HepG2 (cell line): ENCODE measurements at regions not wholly inside any gene's neighbourhood (a gene's known extent, or its start where the extent isn't known, plus 50 kb on each side); places are given as distances from the start of the nearest gene placed in this dataset.

Experiments used
- HMGXB4 ChIP-seq, 2 experiments: sonication (generic) in 1 of 2; formaldehyde crosslinking in 1 of 2; IDR thresholded peaks; 2 replicates each; pipeline versions ENCODE4 v1.4.0 to v1.6.1; 2018 to 2020; ENCODE audit warnings: missing genetic modification reagents in 2 of 2, borderline replicate concordance in 1 of 2, low read depth in 1 of 2, mild to moderate bottlenecking in 1 of 2, missing biosample characterization in 1 of 2
- HNRNPK ChIP-seq: fragments of 200-400 bp; formaldehyde crosslinking; IDR thresholded peaks from 2 replicates; pipeline ENCODE4 v1.6.1; 2018; ENCODE audit warnings: low read length, low read depth, moderate library complexity, mild to moderate bottlenecking; ENCODE audit not compliant: poor library complexity, severe bottlenecking
- KDM5B ChIP-seq: sonication (generic); formaldehyde crosslinking; IDR thresholded peaks from 2 replicates; pipeline ENCODE4 v1.4.0; 2020; ENCODE audit warnings: missing genetic modification reagents, mild to moderate bottlenecking, borderline replicate concordance
- NCOA2 ChIP-seq: sonication (generic); formaldehyde crosslinking; IDR thresholded peaks from 2 replicates; pipeline ENCODE4 v1.8.0; 2022; ENCODE audit warnings: inconsistent platforms
- PHB2 ChIP-seq: fragments of 450-650 bp; IDR thresholded peaks from 2 replicates; pipeline ENCODE4 v1.6.1; 2018; ENCODE audit not compliant: partially characterized antibody
- TFDP1 ChIP-seq: IDR thresholded peaks from 2 replicates; pipeline ENCODE4 v1.6.1; 2016; ENCODE audit warnings: missing compliant biosample characterization, missing genetic modification reagents, borderline replicate concordance
- ZFP90 ChIP-seq: sonication (generic); formaldehyde crosslinking; IDR thresholded peaks from 2 replicates; pipeline ENCODE4 v1.8.0; 2022; ENCODE audit warnings: missing genetic modification reagents, mild to moderate bottlenecking, inconsistent platforms, borderline replicate concordance
- ZNF564 ChIP-seq: sonication (generic); formaldehyde crosslinking; IDR thresholded peaks from 2 replicates; pipeline ENCODE4 v1.8.1; 2023; ENCODE audit warnings: mild to moderate bottlenecking, missing genetic modification reagents
- ZNF572 ChIP-seq: sonication (generic); formaldehyde crosslinking; IDR thresholded peaks from 2 replicates; pipeline ENCODE4 v1.5.1; 2020; ENCODE audit warnings: mild to moderate bottlenecking, missing genetic modification reagents
- ZNF788 ChIP-seq: sonication (generic); formaldehyde crosslinking; IDR thresholded peaks from 2 replicates; pipeline ENCODE4 v1.5.0; 2020; ENCODE audit warnings: mild to moderate bottlenecking, missing genetic modification reagents, borderline replicate concordance
- TF ChIP-seq, protein P1 (sequence below): sonication (generic); formaldehyde crosslinking; conservative IDR thresholded peaks from 2 replicates; pipeline ENCODE4 v1.8.0; 2022; ENCODE audit warnings: low read depth, missing genetic modification reagents
- TF ChIP-seq, protein P2 (sequence below): IDR thresholded peaks from 2 replicates; pipeline ENCODE4 v1.4.0; 2020; ENCODE audit warnings: mild to moderate bottlenecking, missing genetic modification reagents
- TF ChIP-seq, protein P3 (sequence below): sonication (generic); formaldehyde crosslinking; IDR thresholded peaks from 2 replicates; pipeline ENCODE4 v1.4.0; 2020; ENCODE audit warnings: missing genetic modification reagents

GRCh38 chr2:160994141-160995002 is 165.9 kb upstream of the TANK start (continued):
- TF ChIP-seq HMGXB4 (CRISPR knock-in tag; IDR thresholded peaks at IDR 0.05; ENCODE audit: borderline replicate concordance in 1 of 2, low read depth in 1 of 2) (peak in 1 of 2 experiments; percentile 58; a peak in 2 of 4 replicates), ZNF572 (CRISPR knock-in tag) (no peak), ZNF564 (CRISPR knock-in tag) (no peak), HNRNPK (no peak), PHB2 (no peak), NCOA2 (CRISPR knock-in tag) (peak; percentile 25; the same call in 1 of the 2 replicates), ZFP90 (CRISPR knock-in tag) (0 out of 2 replicates have a peak, but pooled peaks have one; percentile 55), KDM5B (CRISPR knock-in tag) (no peak), ZNF788 (CRISPR knock-in tag) (no peak), TFDP1 (no peak)
- TF ChIP-seq, protein P1, sequence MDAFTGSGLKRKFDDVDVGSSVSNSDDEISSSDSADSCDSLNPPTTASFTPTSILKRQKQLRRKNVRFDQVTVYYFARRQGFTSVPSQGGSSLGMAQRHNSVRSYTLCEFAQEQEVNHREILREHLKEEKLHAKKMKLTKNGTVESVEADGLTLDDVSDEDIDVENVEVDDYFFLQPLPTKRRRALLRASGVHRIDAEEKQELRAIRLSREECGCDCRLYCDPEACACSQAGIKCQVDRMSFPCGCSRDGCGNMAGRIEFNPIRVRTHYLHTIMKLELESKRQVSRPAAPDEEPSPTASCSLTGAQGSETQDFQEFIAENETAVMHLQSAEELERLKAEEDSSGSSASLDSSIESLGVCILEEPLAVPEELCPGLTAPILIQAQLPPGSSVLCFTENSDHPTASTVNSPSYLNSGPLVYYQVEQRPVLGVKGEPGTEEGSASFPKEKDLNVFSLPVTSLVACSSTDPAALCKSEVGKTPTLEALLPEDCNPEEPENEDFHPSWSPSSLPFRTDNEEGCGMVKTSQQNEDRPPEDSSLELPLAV (CRISPR knock-in tag): no peak
- TF ChIP-seq, protein P2, sequence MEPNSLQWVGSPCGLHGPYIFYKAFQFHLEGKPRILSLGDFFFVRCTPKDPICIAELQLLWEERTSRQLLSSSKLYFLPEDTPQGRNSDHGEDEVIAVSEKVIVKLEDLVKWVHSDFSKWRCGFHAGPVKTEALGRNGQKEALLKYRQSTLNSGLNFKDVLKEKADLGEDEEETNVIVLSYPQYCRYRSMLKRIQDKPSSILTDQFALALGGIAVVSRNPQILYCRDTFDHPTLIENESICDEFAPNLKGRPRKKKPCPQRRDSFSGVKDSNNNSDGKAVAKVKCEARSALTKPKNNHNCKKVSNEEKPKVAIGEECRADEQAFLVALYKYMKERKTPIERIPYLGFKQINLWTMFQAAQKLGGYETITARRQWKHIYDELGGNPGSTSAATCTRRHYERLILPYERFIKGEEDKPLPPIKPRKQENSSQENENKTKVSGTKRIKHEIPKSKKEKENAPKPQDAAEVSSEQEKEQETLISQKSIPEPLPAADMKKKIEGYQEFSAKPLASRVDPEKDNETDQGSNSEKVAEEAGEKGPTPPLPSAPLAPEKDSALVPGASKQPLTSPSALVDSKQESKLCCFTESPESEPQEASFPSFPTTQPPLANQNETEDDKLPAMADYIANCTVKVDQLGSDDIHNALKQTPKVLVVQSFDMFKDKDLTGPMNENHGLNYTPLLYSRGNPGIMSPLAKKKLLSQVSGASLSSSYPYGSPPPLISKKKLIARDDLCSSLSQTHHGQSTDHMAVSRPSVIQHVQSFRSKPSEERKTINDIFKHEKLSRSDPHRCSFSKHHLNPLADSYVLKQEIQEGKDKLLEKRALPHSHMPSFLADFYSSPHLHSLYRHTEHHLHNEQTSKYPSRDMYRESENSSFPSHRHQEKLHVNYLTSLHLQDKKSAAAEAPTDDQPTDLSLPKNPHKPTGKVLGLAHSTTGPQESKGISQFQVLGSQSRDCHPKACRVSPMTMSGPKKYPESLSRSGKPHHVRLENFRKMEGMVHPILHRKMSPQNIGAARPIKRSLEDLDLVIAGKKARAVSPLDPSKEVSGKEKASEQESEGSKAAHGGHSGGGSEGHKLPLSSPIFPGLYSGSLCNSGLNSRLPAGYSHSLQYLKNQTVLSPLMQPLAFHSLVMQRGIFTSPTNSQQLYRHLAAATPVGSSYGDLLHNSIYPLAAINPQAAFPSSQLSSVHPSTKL (CRISPR knock-in tag): 0 out of 2 replicates have a peak, but pooled peaks have one; percentile 13
- TF ChIP-seq, protein P3, sequence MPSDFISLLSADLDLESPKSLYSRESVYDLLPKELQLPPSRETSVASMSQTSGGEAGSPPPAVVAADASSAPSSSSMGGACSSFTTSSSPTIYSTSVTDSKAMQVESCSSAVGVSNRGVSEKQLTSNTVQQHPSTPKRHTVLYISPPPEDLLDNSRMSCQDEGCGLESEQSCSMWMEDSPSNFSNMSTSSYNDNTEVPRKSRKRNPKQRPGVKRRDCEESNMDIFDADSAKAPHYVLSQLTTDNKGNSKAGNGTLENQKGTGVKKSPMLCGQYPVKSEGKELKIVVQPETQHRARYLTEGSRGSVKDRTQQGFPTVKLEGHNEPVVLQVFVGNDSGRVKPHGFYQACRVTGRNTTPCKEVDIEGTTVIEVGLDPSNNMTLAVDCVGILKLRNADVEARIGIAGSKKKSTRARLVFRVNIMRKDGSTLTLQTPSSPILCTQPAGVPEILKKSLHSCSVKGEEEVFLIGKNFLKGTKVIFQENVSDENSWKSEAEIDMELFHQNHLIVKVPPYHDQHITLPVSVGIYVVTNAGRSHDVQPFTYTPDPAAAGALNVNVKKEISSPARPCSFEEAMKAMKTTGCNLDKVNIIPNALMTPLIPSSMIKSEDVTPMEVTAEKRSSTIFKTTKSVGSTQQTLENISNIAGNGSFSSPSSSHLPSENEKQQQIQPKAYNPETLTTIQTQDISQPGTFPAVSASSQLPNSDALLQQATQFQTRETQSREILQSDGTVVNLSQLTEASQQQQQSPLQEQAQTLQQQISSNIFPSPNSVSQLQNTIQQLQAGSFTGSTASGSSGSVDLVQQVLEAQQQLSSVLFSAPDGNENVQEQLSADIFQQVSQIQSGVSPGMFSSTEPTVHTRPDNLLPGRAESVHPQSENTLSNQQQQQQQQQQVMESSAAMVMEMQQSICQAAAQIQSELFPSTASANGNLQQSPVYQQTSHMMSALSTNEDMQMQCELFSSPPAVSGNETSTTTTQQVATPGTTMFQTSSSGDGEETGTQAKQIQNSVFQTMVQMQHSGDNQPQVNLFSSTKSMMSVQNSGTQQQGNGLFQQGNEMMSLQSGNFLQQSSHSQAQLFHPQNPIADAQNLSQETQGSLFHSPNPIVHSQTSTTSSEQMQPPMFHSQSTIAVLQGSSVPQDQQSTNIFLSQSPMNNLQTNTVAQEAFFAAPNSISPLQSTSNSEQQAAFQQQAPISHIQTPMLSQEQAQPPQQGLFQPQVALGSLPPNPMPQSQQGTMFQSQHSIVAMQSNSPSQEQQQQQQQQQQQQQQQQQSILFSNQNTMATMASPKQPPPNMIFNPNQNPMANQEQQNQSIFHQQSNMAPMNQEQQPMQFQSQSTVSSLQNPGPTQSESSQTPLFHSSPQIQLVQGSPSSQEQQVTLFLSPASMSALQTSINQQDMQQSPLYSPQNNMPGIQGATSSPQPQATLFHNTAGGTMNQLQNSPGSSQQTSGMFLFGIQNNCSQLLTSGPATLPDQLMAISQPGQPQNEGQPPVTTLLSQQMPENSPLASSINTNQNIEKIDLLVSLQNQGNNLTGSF (CRISPR knock-in tag): no peak
